NB4 (cell line): ENCODE measurements at regions not wholly inside any gene's neighbourhood (a gene's known extent, or its start where the extent isn't known, plus 50 kb on each side); places are given as distances from the start of the nearest gene placed in this dataset.

Experiments
- CTCF ChIP-seq: IDR thresholded peaks from one replicate; pipeline ENCODE4 v1.5.1; 2012; ENCODE audit warnings: low read depth, low read length
- MAX ChIP-seq: IDR thresholded peaks from 2 replicates; pipeline ENCODE4 v1.6.1; 2011; ENCODE audit warnings: low read depth, low read length
- MYC ChIP-seq: IDR thresholded peaks from 2 replicates; pipeline ENCODE4 v1.6.1; 2011; ENCODE audit warnings: low read depth, low read length
- POLR2A ChIP-seq: IDR thresholded peaks from 2 replicates; pipeline ENCODE4 v1.6.1; 2011; ENCODE audit warnings: mild to moderate bottlenecking; ENCODE audit not compliant: insufficient read length; ENCODE audit errors: extremely low read depth

GRCh38 chr11:28677721-28678120 lies 569.5 kb downstream of the METTL15 start:
- TF ChIP-seq CTCF (no peak), POLR2A (no peak), MYC (no peak), MAX (no peak)
